ENCODE measurements at regions not wholly inside any gene's neighbourhood (a gene's known extent, or its start where the extent isn't known, plus 50 kb on each side); places are given as distances from the start of the nearest gene placed in this dataset.

DNA sequence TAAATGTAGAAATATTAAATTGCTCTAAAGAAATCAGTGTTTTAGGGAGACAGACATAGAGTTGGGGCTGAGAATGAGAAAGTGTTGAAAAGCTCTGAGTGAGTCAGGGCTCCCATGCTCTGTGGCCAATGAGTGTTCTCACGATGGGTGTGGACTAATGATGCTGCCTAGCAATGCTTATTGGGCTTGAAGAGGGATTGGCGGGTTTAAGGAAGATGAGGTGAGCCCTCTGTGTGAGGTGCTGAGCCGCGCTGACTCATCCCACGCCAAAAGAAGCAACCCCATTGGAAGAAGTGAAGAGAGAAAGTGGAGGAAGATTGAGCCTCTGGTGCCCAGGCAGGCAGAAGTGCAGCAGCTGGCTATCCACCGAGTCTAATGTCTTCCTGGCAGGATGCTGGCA lies 65.1 kb upstream of the DPT start:
- Histone ChIP-seq H3K36me3 (ENCODE audit: insufficient read depth, insufficient read length, low read length) (no peaks in the 10 kb centered on the region), H3K9ac (ENCODE audit: insufficient read length, low read depth) (no peak overlapping the region), H3K4me1 (ENCODE audit: insufficient read depth, insufficient read length) (no peaks in the 10 kb centered on the region), H3K9me3 (ENCODE audit: insufficient read depth, low read length) (no peaks in the 10 kb centered on the region), H3K27me3 (ENCODE audit: insufficient read depth, insufficient read length) (no peaks in the 10 kb centered on the region), H3K4me3 (ENCODE audit: insufficient read length, low read depth) (no peak overlapping the region)
- no peak for DNase-seq (ENCODE audit: low read depth, low spot score)
- TF ChIP-seq YY1 (IDR thresholded peaks at IDR 0.05; ENCODE audit: insufficient read depth, insufficient read length): no peak
- no peak for TF ChIP-seq ZNF274 (IDR thresholded peaks at IDR 0.05; ENCODE audit: low read depth, low read length)
- TF ChIP-seq SUZ12 (IDR thresholded peaks at IDR 0.05; ENCODE audit: extremely low read depth, insufficient read depth, insufficient read length): no peak

DNA sequence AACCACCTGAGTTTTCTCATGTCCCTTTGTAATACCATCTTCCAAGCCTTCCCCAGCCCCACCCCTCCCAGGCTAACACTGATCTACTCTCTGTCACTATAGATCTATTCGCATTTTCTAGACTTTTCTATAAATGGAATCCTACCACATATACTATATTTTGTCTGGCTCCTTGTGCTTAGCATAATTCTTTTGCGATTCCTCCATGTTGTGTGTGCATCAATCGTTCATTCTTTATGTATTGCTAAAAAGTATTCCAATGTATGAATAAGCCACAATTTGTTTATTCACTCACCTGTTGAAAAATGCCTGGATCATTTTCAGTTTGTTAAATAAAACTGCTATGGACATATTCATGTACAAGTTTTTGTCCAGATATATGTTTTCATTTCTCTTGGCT lies 66.7 kb upstream of the DPT start:
- no peak overlapping the region for H3K9ac ChIP-seq (ENCODE audit: insufficient read length, low read depth)
- no peaks in the 10 kb centered on the region for H3K27me3 ChIP-seq (ENCODE audit: insufficient read depth, insufficient read length)
- H3K9me3 ChIP-seq (ENCODE audit: insufficient read depth, low read length): no peaks in the 10 kb centered on the region
- H3K4me3 ChIP-seq (ENCODE audit: insufficient read length, low read depth): no peak overlapping the region
- no peak for DNase-seq (ENCODE audit: low read depth, low spot score)
- H3K4me1 ChIP-seq (ENCODE audit: insufficient read depth, insufficient read length): no peaks in the 10 kb centered on the region
- TF ChIP-seq YY1 (IDR thresholded peaks at IDR 0.05; ENCODE audit: insufficient read depth, insufficient read length) (no peak), ZNF274 (IDR thresholded peaks at IDR 0.05; ENCODE audit: low read depth, low read length) (no peak), SUZ12 (IDR thresholded peaks at IDR 0.05; ENCODE audit: extremely low read depth, insufficient read depth, insufficient read length) (no peak)
- no peaks in the 10 kb centered on the region for H3K36me3 ChIP-seq (ENCODE audit: insufficient read depth, insufficient read length, low read length)

DNA sequence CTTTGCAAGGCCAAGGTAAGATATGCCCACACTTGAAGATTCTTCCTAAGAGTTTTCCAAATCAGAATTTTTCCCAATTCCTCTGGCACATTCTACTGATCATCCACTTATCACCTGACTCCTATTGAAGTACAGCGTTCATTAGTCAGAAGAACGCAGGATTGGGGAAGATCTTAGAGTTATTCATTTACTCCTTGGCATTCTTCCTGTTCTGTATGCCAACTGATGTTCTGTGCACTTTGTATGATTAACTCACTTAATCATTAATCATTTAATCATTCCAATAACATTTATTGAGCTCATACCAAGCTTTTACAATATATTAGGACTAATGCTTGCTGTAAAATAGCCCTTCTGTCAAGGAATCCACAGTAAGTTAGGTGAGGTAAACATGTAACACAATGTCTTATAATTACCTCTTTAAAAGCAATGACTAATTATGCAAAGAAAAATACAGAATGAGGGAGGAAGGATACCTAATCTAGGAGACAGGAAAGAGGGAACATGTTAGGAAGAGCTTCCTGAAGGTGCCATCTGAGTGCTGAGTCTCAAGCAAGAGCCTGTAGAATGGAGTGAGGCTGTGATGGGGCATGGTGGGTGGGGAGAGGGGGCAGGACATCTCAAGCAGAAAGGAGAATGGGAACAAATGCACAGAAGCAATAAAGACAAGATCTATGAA lies 71.1 kb upstream of the DPT start:
- TF ChIP-seq SUZ12 (IDR thresholded peaks at IDR 0.05; ENCODE audit: extremely low read depth, insufficient read depth, insufficient read length) (no peak), YY1 (IDR thresholded peaks at IDR 0.05; ENCODE audit: insufficient read depth, insufficient read length) (no peak), ZNF274 (IDR thresholded peaks at IDR 0.05; ENCODE audit: low read depth, low read length) (no peak)
- H3K4me3 ChIP-seq (ENCODE audit: insufficient read length, low read depth): no peak overlapping the region
- no peak overlapping the region for H3K9ac ChIP-seq (ENCODE audit: insufficient read length, low read depth)
- no peaks in the 10 kb centered on the region for H3K27me3 ChIP-seq (ENCODE audit: insufficient read depth, insufficient read length)
- H3K9me3 ChIP-seq (ENCODE audit: insufficient read depth, low read length): no peaks in the 10 kb centered on the region
- no peaks in the 10 kb centered on the region for H3K4me1 ChIP-seq (ENCODE audit: insufficient read depth, insufficient read length)
- no peaks in the 10 kb centered on the region for H3K36me3 ChIP-seq (ENCODE audit: insufficient read depth, insufficient read length, low read length)
- DNase-seq (ENCODE audit: low read depth, low spot score): no peak

DNA sequence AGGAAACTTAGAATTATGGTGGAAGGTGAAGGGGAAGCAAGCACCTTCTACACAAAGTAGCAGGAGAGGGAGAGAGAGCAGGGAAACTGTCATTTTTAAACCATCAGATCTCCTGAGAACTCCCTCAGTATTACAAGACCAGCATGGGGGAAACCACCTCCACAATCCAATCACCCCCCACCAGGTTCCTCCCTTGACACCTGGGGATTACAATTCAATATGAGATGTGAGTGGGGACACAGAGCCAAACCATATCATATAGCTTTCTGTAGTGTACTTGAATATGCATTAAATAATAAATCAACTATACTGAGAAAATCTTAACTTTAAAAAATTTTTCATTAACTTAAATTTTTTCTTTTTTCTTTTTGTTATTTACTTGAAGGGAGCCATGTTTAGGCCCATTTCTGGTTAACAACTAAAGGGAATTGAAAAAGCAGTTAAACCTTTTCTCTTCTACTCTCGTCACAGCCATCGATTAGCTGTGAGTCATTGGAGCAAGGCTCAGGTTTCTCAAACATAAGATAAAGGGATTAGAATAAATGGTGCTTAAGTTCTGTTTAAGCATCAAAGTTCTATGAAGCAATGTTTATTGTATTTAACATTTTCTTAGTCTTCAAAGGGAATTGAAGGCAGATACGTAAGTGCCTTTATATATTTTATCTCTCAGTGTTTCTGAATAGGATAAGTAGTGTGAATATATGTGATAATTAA lies 72.2 kb upstream of the DPT start:
- Histone ChIP-seq H3K36me3 (ENCODE audit: insufficient read depth, insufficient read length, low read length) (no peaks in the 10 kb centered on the region), H3K9me3 (ENCODE audit: insufficient read depth, low read length) (no peaks in the 10 kb centered on the region), H3K4me3 (ENCODE audit: insufficient read length, low read depth) (no peak overlapping the region), H3K27me3 (ENCODE audit: insufficient read depth, insufficient read length) (no peaks in the 10 kb centered on the region), H3K4me1 (ENCODE audit: insufficient read depth, insufficient read length) (no peaks in the 10 kb centered on the region), H3K9ac (ENCODE audit: insufficient read length, low read depth) (no peak overlapping the region)
- no peak for DNase-seq (ENCODE audit: low read depth, low spot score)
- TF ChIP-seq YY1 (IDR thresholded peaks at IDR 0.05; ENCODE audit: insufficient read depth, insufficient read length) (no peak), ZNF274 (IDR thresholded peaks at IDR 0.05; ENCODE audit: low read depth, low read length) (no peak), SUZ12 (IDR thresholded peaks at IDR 0.05; ENCODE audit: extremely low read depth, insufficient read depth, insufficient read length) (no peak)

DNA sequence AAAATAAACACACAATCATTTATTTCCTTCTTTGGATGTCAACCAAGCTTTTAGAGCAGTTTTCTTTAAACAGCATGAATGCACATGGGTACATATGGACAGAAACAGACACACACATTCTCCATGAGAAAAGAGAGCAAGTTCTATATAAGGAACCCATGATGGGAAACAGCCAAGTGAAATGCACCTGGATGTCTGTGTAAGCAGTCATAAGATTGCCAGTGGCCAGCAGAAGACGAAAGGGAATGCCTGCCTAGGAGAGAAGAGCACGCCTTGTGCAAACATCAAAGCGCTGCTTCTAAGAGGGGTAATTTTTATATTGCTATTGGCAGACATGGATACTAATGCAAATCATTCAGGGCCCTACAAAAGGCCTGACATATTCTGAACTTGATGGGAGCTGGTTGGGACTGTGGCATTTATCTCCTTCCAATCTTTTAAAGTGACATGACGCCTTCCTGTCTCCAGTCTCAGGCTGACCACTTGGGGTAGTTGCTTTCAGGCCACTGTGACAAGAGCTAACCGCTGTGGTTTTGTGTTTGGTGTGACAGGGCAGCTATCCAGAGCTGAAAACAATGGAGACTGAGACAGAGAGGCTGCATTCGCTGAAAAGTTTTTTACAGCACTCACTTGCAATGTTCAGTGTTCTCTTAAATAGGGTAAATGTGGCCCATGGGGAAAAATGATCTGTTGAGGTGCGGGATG lies 75.0 kb upstream of the DPT start:
- no peaks in the 10 kb centered on the region for H3K9me3 ChIP-seq (ENCODE audit: insufficient read depth, low read length)
- H3K27me3 ChIP-seq (ENCODE audit: insufficient read depth, insufficient read length): no peaks in the 10 kb centered on the region

DNA sequence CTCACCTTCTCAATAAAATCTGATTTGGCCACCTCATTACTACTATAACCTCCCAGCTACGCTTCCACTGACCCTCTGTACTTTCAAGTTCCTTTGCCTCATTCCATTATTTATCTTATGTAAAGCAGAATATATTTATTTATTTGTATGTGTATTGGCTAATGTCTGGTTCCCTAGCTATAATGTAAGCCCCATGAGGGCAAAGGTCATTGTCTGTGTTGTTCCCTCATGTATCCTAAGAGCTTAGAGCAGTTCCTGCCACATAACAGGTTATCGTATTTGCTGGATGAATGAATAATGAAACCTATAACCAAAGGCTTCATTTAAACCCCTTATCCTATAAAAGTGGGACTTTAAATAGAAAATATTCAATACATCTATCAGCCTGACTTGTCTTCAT lies 77.9 kb upstream of the DPT start:
- no peak for DNase-seq (ENCODE audit: low read depth, low spot score)
- Histone ChIP-seq H3K9ac (ENCODE audit: insufficient read length, low read depth) (no peak overlapping the region), H3K36me3 (ENCODE audit: insufficient read depth, insufficient read length, low read length) (no peaks in the 10 kb centered on the region), H3K4me1 (ENCODE audit: insufficient read depth, insufficient read length) (no peaks in the 10 kb centered on the region), H3K9me3 (ENCODE audit: insufficient read depth, low read length) (no peaks in the 10 kb centered on the region), H3K27me3 (ENCODE audit: insufficient read depth, insufficient read length) (no peaks in the 10 kb centered on the region), H3K4me3 (ENCODE audit: insufficient read length, low read depth) (no peak overlapping the region)
- TF ChIP-seq SUZ12 (IDR thresholded peaks at IDR 0.05; ENCODE audit: extremely low read depth, insufficient read depth, insufficient read length) (no peak), YY1 (IDR thresholded peaks at IDR 0.05; ENCODE audit: insufficient read depth, insufficient read length) (no peak), ZNF274 (IDR thresholded peaks at IDR 0.05; ENCODE audit: low read depth, low read length) (no peak)

More for the DNA sequence above, 75.0 kb upstream of the DPT start:
- no peaks in the 10 kb centered on the region for H3K36me3 ChIP-seq (ENCODE audit: insufficient read depth, insufficient read length, low read length)
- peak; percentile 6 for DNase-seq (ENCODE audit: low read depth, low spot score)
- TF ChIP-seq YY1 (IDR thresholded peaks at IDR 0.05; ENCODE audit: insufficient read depth, insufficient read length) (no peak), ZNF274 (IDR thresholded peaks at IDR 0.05; ENCODE audit: low read depth, low read length) (no peak), SUZ12 (IDR thresholded peaks at IDR 0.05; ENCODE audit: extremely low read depth, insufficient read depth, insufficient read length) (no peak)
- H3K4me3 ChIP-seq (ENCODE audit: insufficient read length, low read depth): no peak overlapping the region
- no peaks in the 10 kb centered on the region for H3K4me1 ChIP-seq (ENCODE audit: insufficient read depth, insufficient read length)
- H3K9ac ChIP-seq (ENCODE audit: insufficient read length, low read depth): no peak overlapping the region

DNA sequence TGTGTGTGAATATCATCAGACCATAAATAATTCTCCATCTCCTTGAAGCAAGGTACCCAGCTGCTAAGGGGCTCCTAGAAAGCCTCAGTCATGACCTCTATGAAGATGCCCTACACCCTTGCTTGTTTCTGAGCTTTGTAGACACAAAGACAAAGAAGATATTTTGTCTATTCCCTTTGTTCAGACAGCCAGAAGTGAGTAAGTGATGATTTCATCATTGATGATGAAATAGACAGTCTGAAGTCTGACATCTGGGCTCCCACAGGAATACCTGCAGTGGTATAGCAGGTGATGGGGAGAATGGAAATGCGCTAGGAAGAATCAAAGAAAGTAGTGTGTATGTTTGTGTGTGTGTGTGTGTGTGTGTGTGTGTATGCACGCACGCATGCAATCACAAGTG lies 82.2 kb upstream of the DPT start:
- no peak for DNase-seq (ENCODE audit: low read depth, low spot score)

More for the DNA sequence above, 82.2 kb upstream of the DPT start:
- H3K36me3 ChIP-seq (ENCODE audit: insufficient read depth, insufficient read length, low read length): no peaks in the 10 kb centered on the region
- no peaks in the 10 kb centered on the region for H3K9me3 ChIP-seq (ENCODE audit: insufficient read depth, low read length)
- no peaks in the 10 kb centered on the region for H3K4me1 ChIP-seq (ENCODE audit: insufficient read depth, insufficient read length)
- no peak overlapping the region for H3K4me3 ChIP-seq (ENCODE audit: insufficient read length, low read depth)
- TF ChIP-seq YY1 (IDR thresholded peaks at IDR 0.05; ENCODE audit: insufficient read depth, insufficient read length) (no peak), SUZ12 (IDR thresholded peaks at IDR 0.05; ENCODE audit: extremely low read depth, insufficient read depth, insufficient read length) (no peak), ZNF274 (IDR thresholded peaks at IDR 0.05; ENCODE audit: low read depth, low read length) (no peak)
- no peaks in the 10 kb centered on the region for H3K27me3 ChIP-seq (ENCODE audit: insufficient read depth, insufficient read length)
- H3K9ac ChIP-seq (ENCODE audit: insufficient read length, low read depth): no peak overlapping the region
